Parathyroid adenoma (tissue), 2 donors: ENCODE measurements at regions not wholly inside any gene's neighbourhood (a gene's known extent, or its start where the extent isn't known, plus 50 kb on each side); places are given as distances from the start of the nearest gene placed in this dataset.

Source experiments
- H2AFZ ChIP-seq: fragments of 300-600 bp; sonication (generic); one replicate; pipeline ENCODE4 v1.7.0; 2017; ENCODE audit warnings: antibody characterized with exemption, mild to moderate bottlenecking
- H3K27ac ChIP-seq: fragments of 300-600 bp; sonication (generic); one replicate; pipeline ENCODE4 v1.7.0; 2017
- H3K27me3 ChIP-seq: fragments of 300-600 bp; sonication (generic); one replicate; pipeline ENCODE4 v1.7.0; 2017; ENCODE audit warnings: low read length; ENCODE audit not compliant: control insufficient read depth, insufficient read depth
- H3K36me3 ChIP-seq: fragments of 300-600 bp; sonication (generic); one replicate; pipeline ENCODE4 v1.7.0; 2017; ENCODE audit warnings: low read length; ENCODE audit not compliant: control insufficient read depth, insufficient read depth
- H3K4me1 ChIP-seq: fragments of 300-600 bp; sonication (generic); one replicate; pipeline ENCODE4 v1.7.0; 2017; ENCODE audit warnings: control low read depth
- H3K4me2 ChIP-seq: fragments of 300-600 bp; sonication (generic); one replicate; pipeline ENCODE4 v1.7.0; 2017; ENCODE audit warnings: low read length
- H3K4me3 ChIP-seq: fragments of 300-600 bp; sonication (generic); one replicate; pipeline ENCODE4 v1.7.0; 2017; ENCODE audit warnings: low read depth, low read length
- H3K79me2 ChIP-seq: fragments of 300-600 bp; sonication (generic); one replicate; pipeline ENCODE4 v1.7.0; 2017; ENCODE audit warnings: control low read depth
- H3K9ac ChIP-seq: fragments of 300-600 bp; sonication (generic); one replicate; pipeline ENCODE4 v1.7.0; 2017; ENCODE audit warnings: mild to moderate bottlenecking
- H3K9me3 ChIP-seq: fragments of 300-600 bp; sonication (generic); one replicate; pipeline ENCODE4 v1.7.0; 2017; ENCODE audit warnings: low read length; ENCODE audit not compliant: control insufficient read depth
- CTCF ChIP-seq: fragments of 300-600 bp; sonication (generic); IDR thresholded peaks from one replicate; pipeline ENCODE4 v1.7.0; 2017; ENCODE audit warnings: antibody characterized with exemption, mild to moderate bottlenecking
- donor health status: primary hyperparathyroidism.

GRCh38 chr10:54869022-54869421, 68.0 kb upstream of the PCDH15 start:
- H3K4me1 ChIP-seq, result no peaks in the 10 kb centered on the region
- no peak overlapping the region for H3K4me2 ChIP-seq
- H3K9ac ChIP-seq, result no peak overlapping the region
- no peaks in the 10 kb centered on the region for H3K36me3 ChIP-seq
- H2AFZ ChIP-seq, result no peak overlapping the region
- H3K27ac ChIP-seq, result no peak overlapping the region
- H3K27me3 ChIP-seq, result no peaks in the 10 kb centered on the region
- no peak for TF ChIP-seq CTCF
- no peaks in the 10 kb centered on the region for H3K9me3 ChIP-seq
- H3K4me3 ChIP-seq, result no peak overlapping the region
- H3K79me2 ChIP-seq, result no peaks in the 10 kb centered on the region

GRCh38 chr10:54866666-54867065, 65.6 kb upstream of the PCDH15 start:
- no peak overlapping the region for H3K4me3 ChIP-seq
- TF ChIP-seq CTCF, result no peak
- H3K4me1 ChIP-seq, result no peaks in the 10 kb centered on the region
- no peaks in the 10 kb centered on the region for H3K79me2 ChIP-seq
- no peaks in the 10 kb centered on the region for H3K36me3 ChIP-seq
- no peak overlapping the region for H3K4me2 ChIP-seq
- H3K9me3 ChIP-seq, result no peaks in the 10 kb centered on the region
- H2AFZ ChIP-seq, result no peak overlapping the region
- H3K9ac ChIP-seq, result no peak overlapping the region
- H3K27ac ChIP-seq, result no peak overlapping the region
- no peaks in the 10 kb centered on the region for H3K27me3 ChIP-seq

GRCh38 chr10:54854843-54855242, 53.8 kb upstream of the PCDH15 start:
- Histone ChIP-seq H2AFZ (no peak overlapping the region), H3K4me1 (no peaks in the 10 kb centered on the region), H3K36me3 (no peaks in the 10 kb centered on the region), H3K27ac (no peak overlapping the region), H3K4me2 (no peak overlapping the region), H3K27me3 (no peaks in the 10 kb centered on the region), H3K79me2 (no peaks in the 10 kb centered on the region), H3K4me3 (no peak overlapping the region), H3K9ac (no peak overlapping the region), H3K9me3 (no peaks in the 10 kb centered on the region)
- TF ChIP-seq CTCF, result no peak

GRCh38 chr10:54854389-54854788, 53.4 kb upstream of the PCDH15 start:
- no peak overlapping the region for H3K4me2 ChIP-seq
- H3K79me2 ChIP-seq, result no peaks in the 10 kb centered on the region
- H3K27ac ChIP-seq, result no peak overlapping the region
- no peaks in the 10 kb centered on the region for H3K4me1 ChIP-seq
- H3K9ac ChIP-seq, result no peak overlapping the region
- H2AFZ ChIP-seq, result no peak overlapping the region
- no peak overlapping the region for H3K4me3 ChIP-seq
- H3K27me3 ChIP-seq, result no peaks in the 10 kb centered on the region
- H3K36me3 ChIP-seq, result no peaks in the 10 kb centered on the region
- TF ChIP-seq CTCF, result no peak
- H3K9me3 ChIP-seq, result no peaks in the 10 kb centered on the region

GRCh38 chr10:54853883-54854282, 52.9 kb upstream of the PCDH15 start:
- Histone ChIP-seq H3K9me3 (no peaks in the 10 kb centered on the region), H3K4me1 (no peaks in the 10 kb centered on the region), H3K4me3 (no peak overlapping the region), H3K79me2 (no peaks in the 10 kb centered on the region), H3K36me3 (no peaks in the 10 kb centered on the region), H3K27ac (no peak overlapping the region), H3K9ac (no peak overlapping the region), H3K27me3 (no peaks in the 10 kb centered on the region), H2AFZ (no peak overlapping the region), H3K4me2 (no peak overlapping the region)
- no peak for TF ChIP-seq CTCF
